ENCODE measurements at regions not wholly inside any gene's neighbourhood (a gene's known extent, or its start where the extent isn't known, plus 50 kb on each side); places are given as distances from the start of the nearest gene placed in this dataset.
"Not testable (repeated sequence)": the region's sequence is repeated elsewhere in the genome, so short reads cannot be mapped to it uniquely, and the experiment has no call there.

DNA sequence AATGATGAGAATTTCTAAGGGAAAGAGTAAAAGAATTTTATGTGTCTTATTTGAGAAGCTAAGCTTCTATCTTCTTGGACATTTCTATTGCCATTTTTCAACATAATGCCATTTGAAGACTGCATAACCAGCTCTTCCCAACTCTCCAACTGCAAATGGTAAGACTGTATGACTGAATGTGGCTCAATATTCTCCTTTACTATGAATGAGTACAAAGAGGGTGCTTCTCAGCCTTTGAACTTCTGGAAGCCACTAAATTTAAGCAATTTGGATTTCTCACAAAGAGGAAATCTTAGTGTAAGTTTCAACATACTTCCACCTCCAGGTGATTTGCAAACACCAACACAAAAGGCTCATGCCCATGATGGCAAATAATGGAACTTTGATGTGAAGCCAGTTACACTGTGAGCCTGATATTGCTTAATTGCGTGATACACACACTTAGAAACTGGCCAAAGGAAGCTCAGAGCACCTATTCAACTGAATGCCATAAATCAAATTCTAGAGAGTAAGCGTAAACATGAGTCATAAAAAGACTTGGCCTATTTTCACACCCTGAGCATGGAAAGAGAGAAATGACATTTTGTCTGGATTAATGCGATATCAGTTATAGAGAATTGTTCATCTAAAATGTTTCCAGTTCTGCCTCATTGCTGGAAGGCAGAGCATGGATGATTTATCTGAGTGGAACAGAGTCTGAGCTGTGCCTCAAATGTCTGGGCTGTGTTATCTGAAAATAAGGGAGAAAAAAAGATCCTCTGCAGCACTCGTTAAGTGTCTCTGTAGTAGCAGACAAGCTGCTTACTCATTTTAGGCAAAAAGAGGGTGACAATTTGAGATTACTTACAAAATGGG is 145.3 kb downstream of the PLK2 start:
- Histone ChIP-seq H3K27me3 (ENCODE audit: control insufficient read depth, insufficient read depth, low read length) (no peaks in the 10 kb centered on the region), H3K36me3 (ENCODE audit: control insufficient read depth, insufficient read depth, low read length) (no peaks in the 10 kb centered on the region), H3K4me3 (ENCODE audit: low read depth, low read length) (no peak overlapping the region)
- ChIA-PET CTCF (no interaction called here), POLR2A (no interaction called here)
- TF ChIP-seq, protein P1, sequence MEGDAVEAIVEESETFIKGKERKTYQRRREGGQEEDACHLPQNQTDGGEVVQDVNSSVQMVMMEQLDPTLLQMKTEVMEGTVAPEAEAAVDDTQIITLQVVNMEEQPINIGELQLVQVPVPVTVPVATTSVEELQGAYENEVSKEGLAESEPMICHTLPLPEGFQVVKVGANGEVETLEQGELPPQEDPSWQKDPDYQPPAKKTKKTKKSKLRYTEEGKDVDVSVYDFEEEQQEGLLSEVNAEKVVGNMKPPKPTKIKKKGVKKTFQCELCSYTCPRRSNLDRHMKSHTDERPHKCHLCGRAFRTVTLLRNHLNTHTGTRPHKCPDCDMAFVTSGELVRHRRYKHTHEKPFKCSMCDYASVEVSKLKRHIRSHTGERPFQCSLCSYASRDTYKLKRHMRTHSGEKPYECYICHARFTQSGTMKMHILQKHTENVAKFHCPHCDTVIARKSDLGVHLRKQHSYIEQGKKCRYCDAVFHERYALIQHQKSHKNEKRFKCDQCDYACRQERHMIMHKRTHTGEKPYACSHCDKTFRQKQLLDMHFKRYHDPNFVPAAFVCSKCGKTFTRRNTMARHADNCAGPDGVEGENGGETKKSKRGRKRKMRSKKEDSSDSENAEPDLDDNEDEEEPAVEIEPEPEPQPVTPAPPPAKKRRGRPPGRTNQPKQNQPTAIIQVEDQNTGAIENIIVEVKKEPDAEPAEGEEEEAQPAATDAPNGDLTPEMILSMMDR (IDR thresholded peaks at IDR 0.05; ENCODE audit: insufficient read depth, low read depth, low read length) = no peak
- no peak for DNase-seq (ENCODE audit: low read depth)

DNA sequence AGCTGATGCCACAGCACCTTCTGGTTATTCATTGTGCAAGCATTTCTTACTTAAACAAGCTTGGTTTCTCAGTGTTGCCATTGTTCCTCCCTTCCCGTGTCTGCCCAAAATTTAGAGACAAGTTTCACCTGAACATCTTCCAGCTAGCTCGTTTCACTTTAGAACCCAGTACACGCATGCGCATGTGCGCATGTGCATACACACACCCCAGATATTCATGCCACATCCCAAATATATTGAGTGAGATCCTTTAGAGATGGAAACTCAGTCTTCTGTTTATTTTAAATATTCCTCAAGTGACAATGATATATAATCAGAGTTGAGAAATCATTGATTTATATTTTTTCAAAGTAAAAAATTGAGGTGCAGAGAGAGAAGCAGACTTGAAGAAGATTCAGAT is 147.6 kb downstream of the PLK2 start:
- ChIA-PET CTCF (no interaction called here), POLR2A (no interaction called here)
- no peak overlapping the region for H3K4me3 ChIP-seq (ENCODE audit: low read depth, low read length)
- no peaks in the 10 kb centered on the region for H3K27me3 ChIP-seq (ENCODE audit: control insufficient read depth, insufficient read depth, low read length)
- DNase-seq (ENCODE audit: low read depth) = no peak
- TF ChIP-seq, protein P1 (IDR thresholded peaks at IDR 0.05; ENCODE audit: insufficient read depth, low read depth, low read length) = no peak
- no peaks in the 10 kb centered on the region for H3K36me3 ChIP-seq (ENCODE audit: control insufficient read depth, insufficient read depth, low read length)

- H3K4me3 ChIP-seq (ENCODE audit: low read depth, low read length) = no peak overlapping the region
- no peaks in the 10 kb centered on the region for H3K27me3 ChIP-seq (ENCODE audit: control insufficient read depth, insufficient read depth, low read length)
- TF ChIP-seq, protein P1 (IDR thresholded peaks at IDR 0.05; ENCODE audit: insufficient read depth, low read depth, low read length) = no peak
- DNase-seq (ENCODE audit: low read depth) = no peak
- POLR2A ChIA-PET = no interaction called here
- H3K36me3 ChIP-seq (ENCODE audit: control insufficient read depth, insufficient read depth, low read length) = no peaks in the 10 kb centered on the region
- CTCF ChIA-PET = no interaction called here
Observed at GRCh38 chr5:58311526-58311925, 148.4 kb downstream of the PLK2 start.

GRCh38 chr5:58308384-58308783 is 151.5 kb downstream of the PLK2 start:
- H3K4me3 ChIP-seq (ENCODE audit: low read depth, low read length); H3K36me3 ChIP-seq (ENCODE audit: control insufficient read depth, insufficient read depth, low read length); H3K27me3 ChIP-seq (ENCODE audit: control insufficient read depth, insufficient read depth, low read length); CTCF ChIA-PET; POLR2A ChIA-PET; DNase-seq (ENCODE audit: low read depth): not testable (repeated sequence)

DNA sequence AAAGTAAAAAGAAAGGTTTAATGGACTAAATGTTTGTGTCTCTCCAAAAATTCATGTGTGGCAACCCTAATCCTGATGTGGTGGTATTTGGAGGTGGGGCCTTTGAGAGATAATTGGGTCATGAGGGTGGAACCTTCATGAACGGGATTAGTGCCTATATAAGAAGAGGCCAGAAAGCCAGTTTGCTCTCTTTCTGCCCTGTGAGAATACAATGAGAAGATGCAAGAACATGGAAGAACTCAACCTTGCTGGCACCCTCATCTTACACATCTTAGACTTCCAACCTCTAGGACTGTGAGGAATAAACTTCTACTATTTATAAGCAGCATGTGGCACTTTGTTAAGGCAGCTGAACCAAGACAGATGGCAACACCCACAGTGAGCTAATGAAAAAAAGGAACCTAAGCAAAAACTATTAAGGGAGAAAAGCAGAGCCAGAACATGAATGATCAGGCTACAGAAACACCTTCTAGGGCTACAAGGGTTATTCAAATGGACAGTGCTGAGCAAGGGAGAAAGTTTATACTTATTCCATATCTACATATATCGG is 159.5 kb downstream of the PLK2 start:
- POLR2A ChIA-PET = no interaction called here
- no peak for DNase-seq (ENCODE audit: low read depth)
- Histone ChIP-seq H3K4me3 (ENCODE audit: low read depth, low read length) (no peak overlapping the region), H3K27me3 (ENCODE audit: control insufficient read depth, insufficient read depth, low read length) (no peaks in the 10 kb centered on the region), H3K36me3 (ENCODE audit: control insufficient read depth, insufficient read depth, low read length) (no peaks in the 10 kb centered on the region)
- TF ChIP-seq, protein P1 (IDR thresholded peaks at IDR 0.05; ENCODE audit: insufficient read depth, low read depth, low read length) = no peak
- CTCF ChIA-PET = no interaction called here

Data from BJ (cell line).